Effector CD8-positive, alpha-beta T cell (primary cell): ENCODE measurements at regions not wholly inside any gene's neighbourhood (a gene's known extent, or its start where the extent isn't known, plus 50 kb on each side); places are given as distances from the start of the nearest gene placed in this dataset.

Experiments used
- DNase-seq: peaks from one replicate; lab custom pipeline; 2025; lab: John Stamatoyannopoulos, UW

DNA sequence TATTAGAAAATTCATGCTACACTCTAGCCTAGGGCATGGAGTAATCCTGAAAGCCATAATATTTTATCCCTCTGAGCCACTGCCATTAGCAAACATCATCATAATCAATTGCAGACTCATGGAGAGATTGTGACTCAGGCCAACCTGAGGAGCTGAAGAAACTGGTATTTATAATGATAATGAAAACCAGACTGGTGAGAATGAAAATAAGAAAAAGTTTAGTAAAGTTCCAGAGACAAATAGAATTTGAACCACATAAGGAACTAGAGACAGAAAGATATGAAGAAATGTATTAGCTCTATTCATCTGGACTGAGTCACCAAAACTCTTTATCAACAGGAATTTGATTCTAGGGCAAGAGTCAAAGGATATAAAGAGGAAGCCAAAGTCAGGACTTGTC, 158.7 kb downstream of the DRD1 start:
- DNase-seq = no peak

DNA sequence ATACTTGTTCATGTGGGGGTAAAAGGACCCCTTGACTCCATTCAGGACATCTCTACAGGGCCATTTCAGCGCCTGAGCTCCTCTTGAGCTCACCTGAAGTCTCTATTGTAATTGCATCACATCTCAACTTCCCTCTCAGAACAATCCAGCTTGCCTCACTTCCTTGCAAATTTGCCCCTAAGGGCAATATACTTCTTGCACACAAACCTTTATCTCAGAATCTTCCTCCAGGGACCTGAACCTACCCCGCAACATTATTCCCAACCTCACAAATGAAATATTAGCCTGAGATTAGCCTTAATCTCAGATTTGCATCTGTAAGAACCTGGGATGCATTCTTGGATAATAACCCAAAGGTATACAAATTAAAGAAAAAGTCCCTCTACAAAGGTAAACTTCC, 159.2 kb downstream of the DRD1 start:
- DNase-seq = no peak

GRCh38 chr5:175282611-175283225, 161.3 kb downstream of the DRD1 start:
- DNase-seq = no peak

GRCh38 chr5:175281714-175282113, 162.3 kb downstream of the DRD1 start:
- DNase-seq = no peak

DNA sequence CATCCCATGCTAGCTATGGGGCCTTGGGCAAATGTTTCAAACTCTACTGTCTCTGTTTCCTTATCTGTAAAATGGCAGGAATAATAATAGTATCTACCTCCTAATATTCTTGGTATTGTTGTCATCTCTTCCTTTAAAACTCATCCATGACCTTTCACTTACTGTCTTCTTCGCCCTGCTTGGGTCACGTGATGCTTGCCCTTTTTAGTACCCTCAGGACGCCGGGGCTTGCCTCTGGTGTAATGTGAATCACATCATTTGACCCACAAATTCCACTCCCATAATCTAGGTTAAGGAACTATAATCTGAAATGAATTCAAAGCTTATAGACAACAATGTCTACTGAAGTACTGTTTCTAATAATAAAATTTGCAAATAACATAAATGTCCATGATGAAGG, 162.7 kb downstream of the DRD1 start:
- DNase-seq = no peak

- no peak for DNase-seq
These were observed 164.5 kb downstream of the DRD1 start for GRCh38 chr5:175279506-175279905.

DNA sequence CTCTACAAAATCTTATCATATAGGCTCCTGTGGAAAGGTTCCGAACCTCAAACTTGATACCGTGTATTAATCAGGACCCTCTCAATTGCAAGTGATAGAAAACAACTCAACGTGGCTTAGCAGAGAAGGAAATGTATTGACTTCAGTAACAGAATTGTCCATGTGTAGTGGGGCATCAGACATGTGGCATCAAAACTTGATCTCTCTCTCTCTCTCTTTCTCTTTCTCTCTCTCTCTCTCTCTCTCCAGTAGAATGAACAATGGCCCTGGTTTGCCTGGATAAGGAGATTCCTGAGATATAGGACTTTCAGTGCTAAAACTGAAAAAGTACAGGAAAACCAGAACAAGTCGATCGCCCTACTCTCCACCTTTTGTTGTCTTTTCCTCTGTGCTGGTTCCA, 168.2 kb downstream of the DRD1 start:
- no peak for DNase-seq

DNA sequence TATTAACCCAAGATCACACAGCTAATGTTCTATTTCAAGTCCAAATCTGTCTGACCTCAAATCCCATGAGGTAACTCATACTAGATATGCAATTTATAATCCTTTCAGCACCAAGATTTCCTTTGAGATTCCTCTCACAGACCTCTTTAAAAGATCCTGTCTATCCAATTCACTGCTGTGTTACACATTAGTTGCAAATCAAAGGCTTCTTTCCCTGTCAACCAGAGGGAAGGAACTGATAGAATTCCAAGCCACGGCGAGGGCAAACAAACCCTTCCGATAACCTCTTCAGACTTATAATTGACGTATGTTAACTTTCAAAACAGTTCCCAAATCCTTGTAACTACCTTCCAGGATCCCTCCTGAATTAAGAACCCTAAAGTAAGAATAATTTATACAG, 168.9 kb downstream of the DRD1 start:
- DNase-seq = no peak

- no peak for DNase-seq
These were observed 169.8 kb downstream of the DRD1 start for GRCh38 chr5:175274171-175274570.

- no peak for DNase-seq
These were observed 179.6 kb downstream of the DRD1 start for GRCh38 chr5:175264406-175264805.

DNA sequence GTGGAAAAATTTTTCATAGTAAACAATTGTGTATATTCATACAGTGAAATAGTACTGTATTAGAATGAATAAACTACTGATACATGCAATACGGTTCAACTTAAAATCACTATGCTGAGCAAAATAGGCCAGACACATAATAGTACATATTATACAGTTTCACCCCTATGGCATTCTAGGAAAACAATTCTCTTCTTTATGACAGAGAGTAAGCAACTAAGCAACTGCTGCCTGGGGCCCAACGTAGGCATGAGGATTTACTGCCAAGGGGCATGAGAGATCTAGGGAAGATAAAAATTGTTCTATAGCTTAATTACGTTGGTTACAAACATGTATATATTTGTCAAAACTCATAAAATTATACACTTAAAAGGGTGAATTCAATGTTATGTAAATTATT, 180.2 kb downstream of the DRD1 start:
- no peak for DNase-seq

- DNase-seq = no peak
These were observed 182.5 kb downstream of the DRD1 start for GRCh38 chr5:175261526-175261925.

GRCh38 chr5:175261037-175261436, 182.9 kb downstream of the DRD1 start:
- DNase-seq = no peak

- no peak for DNase-seq
These were observed 186.2 kb downstream of the DRD1 start for GRCh38 chr5:175257847-175258194.

- DNase-seq = no peak
These were observed 186.7 kb downstream of the DRD1 start for GRCh38 chr5:175257128-175257846.

DNA sequence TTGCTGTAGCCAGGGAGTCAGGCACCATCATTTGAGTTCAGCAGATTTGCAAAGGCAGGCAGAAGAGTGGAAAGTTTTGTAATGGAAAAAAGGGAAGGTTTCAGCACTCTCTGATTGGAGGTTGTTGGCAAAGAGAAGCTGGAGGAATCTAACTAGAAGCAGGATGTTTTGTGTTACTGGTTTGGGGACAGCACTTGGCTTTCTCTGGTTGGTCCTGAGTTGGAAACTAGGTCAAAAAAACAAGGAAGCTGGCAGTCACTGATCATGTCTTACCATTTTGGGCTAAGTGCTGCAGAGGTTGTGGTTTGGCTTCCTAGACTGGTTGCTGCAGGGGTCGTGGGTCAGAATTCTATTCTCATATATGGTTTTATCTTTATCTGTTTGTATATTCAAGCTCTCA, 189.8 kb downstream of the DRD1 start:
- no peak for DNase-seq

DNA sequence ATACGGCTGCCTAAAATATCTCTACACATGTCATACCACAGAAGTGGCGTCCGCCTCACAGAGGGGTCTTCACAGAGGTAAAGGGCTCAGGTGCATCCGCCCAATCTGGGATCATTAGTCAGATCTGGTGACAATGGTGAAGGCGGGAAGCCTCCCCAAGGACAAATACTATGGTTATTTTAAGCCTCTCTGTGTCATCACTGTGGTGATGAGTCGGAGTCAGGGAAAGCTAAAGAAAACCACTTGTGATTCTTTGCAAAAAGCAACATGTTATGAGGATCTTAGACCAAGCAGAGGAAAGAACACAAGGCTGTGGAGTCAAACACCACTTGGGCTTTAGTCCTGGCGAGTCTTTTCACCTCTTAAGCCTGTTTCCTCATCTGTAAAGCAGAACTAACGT, 190.4 kb downstream of the DRD1 start:
- no peak for DNase-seq

GRCh38 chr5:175252234-175252805, 191.7 kb downstream of the DRD1 start:
- no peak for DNase-seq

- no peak for DNase-seq
These were observed 193.6 kb downstream of the DRD1 start for GRCh38 chr5:175250426-175250825.

DNA sequence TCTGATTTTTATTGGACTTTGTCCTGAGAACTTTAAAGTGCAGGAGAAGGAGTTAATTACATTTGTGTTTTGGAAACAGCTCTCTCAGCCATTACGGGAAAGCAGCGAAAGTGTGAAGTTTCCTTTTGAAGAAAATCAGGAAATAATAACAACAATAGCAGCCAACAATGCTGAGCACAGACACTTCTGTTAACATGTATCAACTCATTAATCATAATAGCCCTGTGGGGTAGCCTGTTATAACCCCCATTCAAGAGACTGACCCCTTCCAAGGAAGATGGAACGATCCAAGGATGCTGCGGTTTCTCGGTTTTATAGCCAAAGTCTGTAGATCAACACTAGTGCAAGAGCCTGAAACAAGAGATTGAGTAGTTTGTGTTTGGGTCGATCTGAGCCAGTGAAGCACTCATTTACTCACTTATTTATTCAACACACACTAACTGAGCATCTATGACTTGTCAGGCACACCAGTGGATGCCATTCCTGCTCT, 195.5 kb downstream of the DRD1 start:
- no peak for DNase-seq

DNA sequence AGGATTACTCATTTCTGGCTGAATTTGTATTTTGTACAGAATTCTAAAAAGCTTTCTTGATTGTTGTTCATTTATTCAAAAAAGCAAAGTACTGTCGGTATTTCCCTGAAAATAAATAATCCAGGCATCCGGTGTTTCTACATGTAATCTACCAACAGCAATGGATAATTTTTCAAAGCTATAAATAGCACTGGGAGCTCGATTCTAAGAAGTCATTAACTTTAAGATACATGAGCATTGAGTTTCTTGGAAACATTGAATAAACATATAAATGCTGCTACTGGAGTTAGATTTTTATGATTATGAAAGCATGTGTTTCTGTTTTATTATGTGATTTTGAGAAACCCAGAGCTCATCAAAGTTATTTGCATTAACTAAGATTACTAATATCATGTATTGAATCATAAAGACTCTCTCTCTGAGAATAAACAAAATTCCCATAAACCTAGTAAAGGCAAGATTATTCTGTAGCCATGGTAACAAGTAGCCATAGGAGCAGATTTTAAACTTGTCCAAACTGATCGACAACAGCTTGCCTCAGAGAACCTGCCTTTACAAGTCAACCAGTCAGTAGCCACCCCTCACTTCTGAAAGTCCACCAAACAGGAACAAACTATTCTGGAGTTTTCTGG, 197.0 kb downstream of the DRD1 start:
- no peak for DNase-seq

- DNase-seq = no peak
These were observed 197.6 kb downstream of the DRD1 start for GRCh38 chr5:175246242-175246888.

- DNase-seq = no peak
These were observed 200.5 kb downstream of the DRD1 start for GRCh38 chr5:175243441-175243840.
